Left ventricle myocardium inferior (tissue), 1 donor: ENCODE measurements at regions not wholly inside any gene's neighbourhood (a gene's known extent, or its start where the extent isn't known, plus 50 kb on each side); places are given as distances from the start of the nearest gene placed in this dataset.

Experiments
- DNase-seq: peaks from one replicate; pipeline ENCODE4 v3.0.0-alpha.2; 2020
- H3K27ac ChIP-seq: fragments of 200-600 bp; replicated peaks from 2 replicates; pipeline ENCODE4 v1.8.0; 2021
- H3K27me3 ChIP-seq: fragments of 200-600 bp; 2 replicates; pipeline ENCODE4 v1.8.0; 2021; ENCODE audit warnings: low read depth
- H3K36me3 ChIP-seq: fragments of 200-600 bp; 2 replicates; pipeline ENCODE4 v1.8.0; 2021
- H3K4me1 ChIP-seq: fragments of 200-600 bp; 2 replicates; pipeline ENCODE4 v1.8.0; 2021
- H3K4me3 ChIP-seq: fragments of 200-600 bp; 2 replicates; pipeline ENCODE4 v1.8.0; 2021; ENCODE audit warnings: mild to moderate bottlenecking, moderate library complexity
- H3K9me3 ChIP-seq: fragments of 200-600 bp; replicated peaks from 2 replicates; pipeline ENCODE4 v1.8.0; 2021
- CTCF ChIP-seq: fragments of 200-600 bp; IDR thresholded peaks from 2 replicates; pipeline ENCODE4 v1.8.0; 2021; ENCODE audit warnings: antibody characterized with exemption, mild to moderate bottlenecking, borderline replicate concordance
- intact Hi-C: fragments of 100-400 bp; cut with micrococcal nuclease; formaldehyde crosslinking; loops from one replicate; pipeline ENCODE4 v1.11.0; 2022
- donor health status: DM: no; HTN: yes; CAD: no; lungs with severe emphysema.

- no peaks in the 10 kb centered on the region for H3K27me3 ChIP-seq
- peaks cover 18% of the 10 kb centered on the region for H3K4me1 ChIP-seq
- H3K9me3 ChIP-seq, result no peaks in the 10 kb centered on the region
- H3K4me3 ChIP-seq, result no peak overlapping the region
- no peaks in the 10 kb centered on the region for H3K36me3 ChIP-seq
- no peak overlapping the region for H3K27ac ChIP-seq
- intact Hi-C loops, result no loop called here
- DNase-seq, result no peak
- no peak for TF ChIP-seq CTCF
Measured at GRCh38 chr2:236694146-236694888, 124.7 kb downstream of the ACKR3 start.

GRCh38 chr2:236696834-236697233 is 127.2 kb downstream of the ACKR3 start:
- no peak overlapping the region for H3K4me3 ChIP-seq
- no peak for DNase-seq
- TF ChIP-seq CTCF, result no peak
- no peaks in the 10 kb centered on the region for H3K27me3 ChIP-seq
- no peaks in the 10 kb centered on the region for H3K9me3 ChIP-seq
- intact Hi-C loops, result no loop called here
- no peaks in the 10 kb centered on the region for H3K36me3 ChIP-seq
- H3K4me1 ChIP-seq, result peaks cover 3% of the 10 kb centered on the region
- no peak overlapping the region for H3K27ac ChIP-seq

GRCh38 chr2:236698016-236698627 is 128.5 kb downstream of the ACKR3 start:
- H3K27ac ChIP-seq, result no peak overlapping the region
- no peak overlapping the region for H3K4me3 ChIP-seq
- H3K4me1 ChIP-seq, result no peaks in the 10 kb centered on the region
- no peak for DNase-seq
- no peak for TF ChIP-seq CTCF
- H3K27me3 ChIP-seq, result no peaks in the 10 kb centered on the region
- H3K36me3 ChIP-seq, result no peaks in the 10 kb centered on the region
- H3K9me3 ChIP-seq, result no peaks in the 10 kb centered on the region
- intact Hi-C loops, result no loop called here

- Histone ChIP-seq H3K27ac (no peak overlapping the region), H3K36me3 (no peaks in the 10 kb centered on the region), H3K9me3 (no peaks in the 10 kb centered on the region), H3K4me1 (peaks cover 11% of the 10 kb centered on the region), H3K4me3 (no peak overlapping the region), H3K27me3 (no peaks in the 10 kb centered on the region)
- intact Hi-C loops, result no loop called here
- no peak for TF ChIP-seq CTCF
- DNase-seq, result no peak
Measured at GRCh38 chr2:236700703-236701102, 131.1 kb downstream of the ACKR3 start.

- H3K36me3 ChIP-seq, result no peaks in the 10 kb centered on the region
- no peak overlapping the region for H3K27ac ChIP-seq
- no peak for TF ChIP-seq CTCF
- no peaks in the 10 kb centered on the region for H3K9me3 ChIP-seq
- intact Hi-C loops, result no loop called here
- DNase-seq, result no peak
- no peak overlapping the region for H3K4me3 ChIP-seq
- no peaks in the 10 kb centered on the region for H3K27me3 ChIP-seq
- H3K4me1 ChIP-seq, result peaks cover 13% of the 10 kb centered on the region
Measured at GRCh38 chr2:236702657-236703372, 133.2 kb downstream of the ACKR3 start.
